ENCODE measurements at regions not wholly inside any gene's neighbourhood (a gene's known extent, or its start where the extent isn't known, plus 50 kb on each side); places are given as distances from the start of the nearest gene placed in this dataset.

DNA sequence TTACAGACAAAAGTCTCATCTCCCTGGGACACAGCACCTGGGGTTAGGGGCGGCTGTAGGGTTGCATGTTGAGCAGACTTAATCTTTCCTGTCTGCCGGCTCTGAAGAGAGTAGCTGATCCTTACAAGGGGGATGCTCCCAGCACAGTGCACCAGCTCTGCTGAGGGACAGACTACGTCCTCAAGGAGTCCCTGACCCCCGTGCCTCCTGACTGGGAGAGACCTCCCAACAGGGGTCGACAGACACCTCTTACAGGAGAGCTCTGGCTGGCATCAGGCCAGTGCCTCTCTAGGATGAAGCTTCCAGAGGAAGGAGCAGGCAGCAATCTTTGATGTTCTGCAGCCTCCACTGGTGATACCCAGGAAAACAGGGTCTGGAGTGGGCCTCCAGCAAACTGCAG, 506.0 kb upstream of the FMR1 start:
- no peak for DNase-seq (ENCODE audit: low spot score)

DNA sequence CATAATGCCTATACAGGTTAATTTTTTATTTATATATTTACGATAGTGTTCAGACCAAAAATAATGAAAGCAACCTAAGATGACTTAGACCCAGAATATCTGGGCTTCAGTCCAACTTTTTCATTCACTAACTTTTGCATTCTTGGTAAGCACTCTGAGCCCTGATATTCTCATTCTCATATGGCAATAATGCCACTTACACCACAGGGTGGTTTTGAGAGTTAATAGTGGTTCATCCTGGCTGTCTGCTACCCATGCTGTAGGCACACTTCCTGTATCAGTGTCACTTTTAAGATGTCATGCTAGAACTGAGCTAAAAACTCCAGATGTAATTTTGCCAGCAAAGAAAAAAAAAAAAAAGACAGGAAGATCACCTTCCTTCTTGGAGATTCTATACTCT, 508.7 kb upstream of the FMR1 start:
- no peak for DNase-seq (ENCODE audit: low spot score)

DNA sequence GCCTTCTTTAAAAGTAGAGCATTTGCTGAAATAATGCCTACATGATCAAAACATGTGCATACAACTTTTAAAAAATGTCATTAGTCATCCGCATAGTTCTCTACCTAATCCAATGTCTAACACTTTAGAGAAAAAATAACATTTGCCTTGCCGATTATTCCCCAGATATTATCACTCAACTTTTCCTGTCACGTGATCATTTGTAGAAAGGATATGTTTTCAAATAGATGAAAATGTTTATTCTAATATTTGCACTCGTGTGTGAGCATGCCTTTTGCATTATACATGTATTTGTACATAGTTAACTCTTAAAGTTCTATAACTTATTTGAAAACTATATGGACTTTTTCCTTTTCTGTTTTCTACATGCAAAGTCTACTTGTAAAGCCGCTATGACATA, 533.0 kb upstream of the FMR1 start:
- DNase-seq (ENCODE audit: low spot score) = no peak

DNA sequence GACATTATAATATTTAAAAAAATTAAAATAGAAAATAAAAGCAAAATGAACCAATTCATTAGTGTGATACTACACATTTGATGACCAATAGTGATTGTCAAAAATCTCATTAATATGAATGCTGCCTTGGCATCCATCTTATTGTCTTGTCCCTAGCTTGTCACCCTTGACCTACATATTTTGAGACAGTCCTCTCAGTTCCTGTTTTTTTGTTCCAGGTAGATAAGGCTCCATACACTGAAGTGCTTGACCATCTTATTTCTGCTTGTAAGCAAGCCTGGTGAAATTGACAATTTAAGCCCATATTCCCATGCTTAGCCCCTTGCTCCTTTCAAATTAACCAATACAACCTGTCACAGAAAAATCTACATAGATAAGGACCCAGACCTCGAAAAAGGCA, 534.0 kb upstream of the FMR1 start:
- no peak for DNase-seq (ENCODE audit: low spot score)

DNA sequence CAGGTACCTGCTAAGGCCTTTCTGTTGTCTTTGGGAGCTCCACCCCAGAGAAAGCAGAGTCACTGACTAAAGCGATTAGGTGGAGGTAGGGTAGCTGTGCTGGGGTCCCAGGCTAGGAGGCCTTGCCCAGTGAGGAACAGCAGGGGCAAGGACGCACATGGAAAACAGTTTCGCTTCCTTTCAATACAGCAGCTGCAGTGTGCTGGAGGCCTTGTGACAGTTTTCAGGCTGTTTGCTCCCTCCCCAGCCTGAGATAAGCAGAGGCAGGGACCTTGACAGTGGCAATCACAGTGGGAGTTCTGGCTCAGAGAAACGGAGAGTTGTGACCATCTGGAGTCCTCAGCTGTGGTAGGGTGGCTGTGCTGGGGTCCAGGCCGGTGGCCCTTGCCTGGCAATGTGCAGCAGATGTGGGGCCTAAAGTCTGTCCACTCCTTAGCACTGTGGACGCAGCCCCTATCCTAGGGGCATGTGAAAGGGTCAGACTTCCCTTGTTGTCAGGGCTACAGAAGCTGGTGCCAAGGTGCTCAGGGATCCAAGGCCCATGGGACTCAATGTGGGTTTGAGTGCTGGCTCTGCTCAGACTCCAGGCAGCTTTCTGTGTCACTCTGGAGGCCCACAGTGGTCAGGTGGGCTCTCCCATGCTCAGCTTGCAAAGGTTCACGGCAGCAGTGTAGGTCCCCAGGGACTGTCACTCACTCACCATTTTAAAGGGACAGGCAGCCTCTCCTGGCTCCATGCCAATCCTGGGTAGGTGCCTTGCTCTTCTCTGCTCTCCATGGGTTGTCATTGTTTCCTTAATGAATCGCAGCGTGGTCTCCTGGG, 534.9 kb upstream of the FMR1 start:
- DNase-seq (ENCODE audit: low spot score) = peak; percentile 8

DNA sequence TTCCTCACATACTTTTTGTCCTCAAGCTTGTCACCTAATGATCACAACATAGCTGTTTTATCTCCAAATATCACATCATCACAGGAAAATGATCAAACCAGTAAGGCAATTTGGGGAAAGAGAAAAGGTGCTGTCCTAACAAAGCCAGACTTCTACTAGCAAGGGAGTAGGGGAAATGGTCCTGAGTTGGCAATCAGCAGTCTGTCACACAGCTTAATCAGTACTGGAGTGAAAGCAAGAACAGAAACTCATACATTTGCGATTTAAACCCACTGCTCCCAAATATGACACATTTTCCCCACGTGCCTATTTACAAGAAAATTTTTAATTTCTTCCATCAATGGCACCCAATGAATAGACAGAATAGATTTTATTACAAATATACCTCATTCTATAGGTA, 546.8 kb upstream of the FMR1 start:
- no peak for DNase-seq (ENCODE audit: low spot score)

DNA sequence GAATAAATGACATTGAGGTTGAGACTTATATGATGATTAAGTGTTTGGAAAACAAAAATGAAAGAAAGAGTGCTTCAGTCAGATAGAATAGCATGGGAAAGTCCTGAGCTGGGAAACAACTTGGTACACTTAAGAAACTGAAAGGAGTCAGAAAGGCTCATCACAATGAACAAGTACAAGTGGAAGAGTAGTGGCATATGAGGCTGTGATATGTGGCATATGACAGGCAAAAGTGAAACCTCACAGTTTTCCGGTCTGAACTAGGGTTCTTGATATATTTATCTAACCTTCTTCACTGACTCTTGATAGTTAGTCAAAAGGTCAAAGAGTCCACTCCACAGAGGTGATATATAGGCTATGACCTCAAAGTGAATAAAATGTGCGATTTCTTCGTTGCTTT, 537.1 kb upstream of the CXorf51A start:
- DNase-seq (ENCODE audit: low spot score) = no peak

DNA sequence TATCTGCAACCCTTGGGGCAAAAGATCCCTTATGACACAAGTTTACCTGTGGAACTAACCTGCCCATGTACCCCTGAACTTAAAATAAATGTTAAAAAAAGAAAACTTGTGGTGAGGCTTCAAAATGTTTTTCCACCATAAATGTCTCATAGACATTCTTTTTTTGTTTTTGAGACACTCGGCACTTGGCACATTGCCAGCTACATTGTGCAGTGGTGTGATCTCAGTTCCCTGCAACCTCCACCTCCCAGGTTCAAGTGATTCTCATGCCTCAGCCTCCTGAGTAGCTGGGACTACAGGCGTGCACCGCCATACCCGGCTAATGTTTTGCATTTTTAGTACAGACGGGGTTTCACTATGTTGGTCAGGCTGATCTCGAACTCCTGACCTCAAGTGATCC, 528.9 kb upstream of the CXorf51A start:
- no peak for DNase-seq (ENCODE audit: low spot score)

DNA sequence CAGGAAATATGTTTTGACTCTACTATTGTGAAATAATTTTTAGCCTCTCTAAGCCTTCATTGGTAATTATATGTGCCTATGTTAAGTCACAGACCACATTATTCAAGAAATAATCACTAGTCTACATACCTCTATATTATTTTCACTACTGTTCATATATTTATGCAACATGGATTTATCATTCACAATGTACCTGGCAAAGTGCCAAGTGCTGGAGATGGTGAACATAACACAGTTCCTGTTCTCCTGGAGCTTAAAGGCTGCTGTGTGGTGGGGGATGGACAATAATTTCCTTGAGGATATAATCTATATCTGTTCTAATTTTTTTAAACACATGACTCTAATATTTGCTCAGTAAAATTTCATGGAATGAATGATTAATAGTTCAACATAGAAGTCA, 527.7 kb upstream of the CXorf51A start:
- no peak for DNase-seq (ENCODE audit: low spot score)

DNA sequence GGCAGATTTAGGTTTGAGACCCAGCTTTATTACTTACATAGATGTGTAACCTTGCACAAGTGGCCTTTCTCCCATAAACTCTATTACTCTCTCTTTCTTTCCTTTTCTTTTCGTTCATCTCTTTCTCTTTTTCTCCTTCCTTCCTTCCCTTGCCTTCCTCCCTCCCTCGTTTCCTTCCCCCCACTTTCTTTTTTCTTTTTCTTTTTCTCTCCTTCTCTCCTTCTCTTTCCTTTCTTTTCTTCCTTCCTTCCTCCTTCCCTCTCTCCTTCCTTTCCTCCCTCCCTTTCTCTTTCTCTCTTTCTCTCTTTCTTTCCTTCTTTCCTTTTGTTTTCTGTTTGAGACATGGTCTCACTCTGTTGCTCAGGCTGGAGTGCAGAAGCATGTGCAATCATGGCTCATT, 526.4 kb upstream of the CXorf51A start:
- no peak for DNase-seq (ENCODE audit: low spot score)

DNA sequence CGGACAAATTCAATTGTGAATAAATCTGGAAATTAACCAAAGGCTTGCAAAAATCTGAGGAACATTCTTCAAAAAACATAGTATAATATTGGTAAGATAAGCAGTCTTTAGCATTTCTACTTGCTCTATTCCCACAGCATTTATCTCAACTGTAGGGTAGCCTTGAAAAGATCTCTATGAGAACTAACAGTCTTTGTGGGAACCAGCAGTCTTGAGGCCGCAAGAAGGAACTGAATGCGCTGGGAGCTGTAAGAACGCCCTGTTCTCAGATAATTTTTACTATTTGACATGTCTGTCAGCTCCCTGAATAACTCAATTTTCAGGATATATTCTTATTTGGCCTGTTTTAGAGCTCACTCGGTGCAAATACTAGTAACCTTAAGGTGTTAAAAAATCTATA, 519.3 kb upstream of the CXorf51A start:
- no peak for DNase-seq (ENCODE audit: low spot score)

DNA sequence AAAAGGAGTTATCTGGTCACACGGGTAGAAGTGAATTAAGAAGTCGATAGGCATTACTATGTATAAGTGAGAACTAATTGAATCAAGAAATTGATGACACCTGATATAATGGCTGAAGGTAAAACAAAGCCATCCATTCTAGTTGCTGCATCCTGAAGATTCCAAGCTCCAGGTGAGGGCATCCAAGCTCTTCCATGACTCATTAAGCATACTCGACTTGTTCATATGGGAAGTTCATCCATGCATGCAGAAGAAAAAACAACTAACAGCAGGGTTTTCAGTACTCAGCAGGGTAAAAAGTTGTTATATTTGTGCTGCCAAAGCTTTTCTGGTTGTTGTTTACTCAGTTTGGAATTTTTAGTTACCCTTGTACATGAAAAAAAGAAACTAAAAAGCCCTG, 508.0 kb upstream of the CXorf51A start:
- DNase-seq (ENCODE audit: low spot score) = no peak

DNA sequence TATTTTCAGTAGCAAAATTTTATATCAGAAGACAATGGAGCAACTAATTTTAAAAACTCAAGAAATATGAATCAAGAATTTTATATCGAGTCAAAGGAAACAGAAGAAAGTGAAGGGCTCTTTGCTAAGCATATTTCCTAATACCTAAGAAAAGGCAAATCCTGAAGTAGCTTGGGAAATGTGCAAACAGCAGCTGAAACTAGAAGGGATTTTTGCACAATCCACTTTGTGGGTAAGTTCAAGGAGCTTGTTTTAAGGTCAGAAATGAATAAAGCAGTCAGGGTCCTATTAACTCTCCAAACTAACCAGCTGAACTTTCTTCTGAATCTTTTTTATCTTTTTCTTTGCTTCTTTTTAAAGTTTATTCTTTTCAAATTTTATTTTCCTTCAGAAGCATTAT, 500.9 kb upstream of the CXorf51A start:
- DNase-seq (ENCODE audit: low spot score) = no peak
